ENCODE measurements at regions not wholly inside any gene's neighbourhood (a gene's known extent, or its start where the extent isn't known, plus 50 kb on each side); places are given as distances from the start of the nearest gene placed in this dataset.
"Not testable (repeated sequence)": the region's sequence is repeated elsewhere in the genome, so short reads cannot be mapped to it uniquely, and the experiment has no call there.

- TF ChIP-seq CTCF (IDR thresholded peaks at IDR 0.05; ENCODE audit: insufficient read depth, low read depth, low read length, missing control alignments) = no peak
- H3K4me3 ChIP-seq (ENCODE audit: low read depth, low read length) = no peak overlapping the region
- DNase-seq (ENCODE audit: low read depth) = no peak
These were observed 233.8 kb downstream of the IL15 start for GRCh38 chr4:141870152-141870551.

GRCh38 chr4:141871086-141871770, 234.8 kb downstream of the IL15 start:
- DNase-seq (ENCODE audit: low read depth) = no peak
- no peak for TF ChIP-seq CTCF (IDR thresholded peaks at IDR 0.05; ENCODE audit: insufficient read depth, low read depth, low read length, missing control alignments)
- H3K4me3 ChIP-seq (ENCODE audit: low read depth, low read length) = no peak overlapping the region

GRCh38 chr4:141882650-141883049, 246.3 kb downstream of the IL15 start:
- H3K4me3 ChIP-seq (ENCODE audit: low read depth, low read length); DNase-seq (ENCODE audit: low read depth): not testable (repeated sequence)

- no peak overlapping the region for H3K4me3 ChIP-seq (ENCODE audit: low read depth, low read length)
- no peak for DNase-seq (ENCODE audit: low read depth)
- no peak for TF ChIP-seq CTCF (IDR thresholded peaks at IDR 0.05; ENCODE audit: insufficient read depth, low read depth, low read length, missing control alignments)
These were observed 247.7 kb downstream of the IL15 start for GRCh38 chr4:141884070-141884469.

GRCh38 chr4:141885112-141885511, 248.7 kb downstream of the IL15 start:
- no peak for DNase-seq (ENCODE audit: low read depth)
- no peak for TF ChIP-seq CTCF (IDR thresholded peaks at IDR 0.05; ENCODE audit: insufficient read depth, low read depth, low read length, missing control alignments)
- no peak overlapping the region for H3K4me3 ChIP-seq (ENCODE audit: low read depth, low read length)

GRCh38 chr4:141890279-141890678, 253.9 kb downstream of the IL15 start:
- TF ChIP-seq CTCF (IDR thresholded peaks at IDR 0.05; ENCODE audit: insufficient read depth, low read depth, low read length, missing control alignments) = no peak

GRCh38 chr4:141891260-141892120, 255.1 kb downstream of the IL15 start:
- TF ChIP-seq CTCF (IDR thresholded peaks at IDR 0.05; ENCODE audit: insufficient read depth, low read depth, low read length, missing control alignments) = no peak
- no peak overlapping the region for H3K4me3 ChIP-seq (ENCODE audit: low read depth, low read length)
- DNase-seq (ENCODE audit: low read depth) = peak; percentile 9

More at GRCh38 chr4:141890279-141890678, 253.9 kb downstream of the IL15 start:
- no peak overlapping the region for H3K4me3 ChIP-seq (ENCODE audit: low read depth, low read length)
- DNase-seq (ENCODE audit: low read depth) = no peak
